ENCODE measurements at regions not wholly inside any gene's neighbourhood (a gene's known extent, or its start where the extent isn't known, plus 50 kb on each side); places are given as distances from the start of the nearest gene placed in this dataset.

GRCh38 chr2:125736306-125736705 is 919.7 kb upstream of the GYPC start:
- TF ChIP-seq YY1 (IDR thresholded peaks at IDR 0.05; ENCODE audit: insufficient read depth, insufficient read length) (no peak), SUZ12 (IDR thresholded peaks at IDR 0.05; ENCODE audit: extremely low read depth, insufficient read depth, insufficient read length) (no peak), ZNF274 (IDR thresholded peaks at IDR 0.05; ENCODE audit: low read depth, low read length) (no peak)
